B cell (primary cell): ENCODE measurements at regions not wholly inside any gene's neighbourhood (a gene's known extent, or its start where the extent isn't known, plus 50 kb on each side); places are given as distances from the start of the nearest gene placed in this dataset.
"Not testable (repeated sequence)": the region's sequence is repeated elsewhere in the genome, so short reads cannot be mapped to it uniquely, and the experiment has no call there.

Source experiments
- ATAC-seq: fragments of 200-7000 bp; cut with Tn5 transposase; one replicate; pipeline ENCODE4 v1.10.0; 2021; ENCODE audit warnings: low read depth, mild to moderate bottlenecking, moderate number of reproducible peaks, moderate library complexity
- CTCF ChIA-PET: fragments of 350-600 bp; sonication (Branson Sonifier 250); formaldehyde crosslinking; loops from one replicate; lab custom pipeline; 2021; ENCODE audit warnings: antibody characterized with exemption, inconsistent platforms; lab: Charles Lee
- POLR2A ChIA-PET: fragments of 350-600 bp; sonication (Branson Sonifier 250); formaldehyde crosslinking; loops from one replicate; lab custom pipeline; 2021; ENCODE audit warnings: antibody characterized with exemption; lab: Charles Lee
- DNase-seq: peaks from one replicate; pipeline ENCODE4 v3.0.0; 2013
- H2AFZ ChIP-seq: 2 replicates; pipeline ENCODE4 v1.6.1; 2012; ENCODE audit warnings: mild to moderate bottlenecking, low read depth, low read length; ENCODE audit not compliant: insufficient read depth, poor library complexity, severe bottlenecking
- H3K27ac ChIP-seq, 2 donors: 1 replicate in 1 of 2; 2 replicates in 1 of 2; pipeline ENCODE4 v1.5.1; 2012 to 2013; ENCODE audit warnings: low read length in 2 of 2, mild to moderate bottlenecking in 2 of 2, moderate library complexity in 1 of 2
- H3K27me3 ChIP-seq, 4 experiments: fragments of 200-600 bp in 1 of 4; sonication (generic) in 1 of 4; replicated peaks in 1 of 4; 1 replicate in 2 of 4; 2 replicates in 2 of 4; pipeline versions ENCODE4 v1.6.1 to v1.7.0; 2013 to 2016; ENCODE audit warnings: low read length in 3 of 4, mild to moderate bottlenecking in 2 of 4, mixed read lengths in 1 of 4, moderate library complexity in 1 of 4; ENCODE audit not compliant: insufficient read depth in 4 of 4, control insufficient read depth in 3 of 4; ENCODE audit errors: control extremely low read depth in 1 of 4
- H3K36me3 ChIP-seq, 2 experiments: replicated peaks in 1 of 2; 1 replicate in 1 of 2; 2 replicates in 1 of 2; pipeline versions ENCODE4 v1.6.1 to v1.7.1; 2013; ENCODE audit warnings: low read length in 1 of 2; ENCODE audit not compliant: insufficient read depth in 2 of 2, control insufficient read depth in 1 of 2; ENCODE audit errors: control extremely low read depth in 1 of 2, extremely low read depth in 1 of 2
- H3K4me1 ChIP-seq, 2 donors: fragments of 200-600 bp in 1 of 2; sonication (generic) in 1 of 2; 1 replicate in 1 of 2; 2 replicates in 1 of 2; pipeline versions ENCODE4 v1.5.1 to v1.6.1; 2013 to 2017; ENCODE audit warnings: low read length in 2 of 2; ENCODE audit not compliant: control insufficient read depth in 2 of 2, insufficient read depth in 2 of 2
- H3K4me2 ChIP-seq: replicated peaks from 2 replicates; pipeline ENCODE3; 2012; ENCODE audit warnings: mild to moderate bottlenecking, low read depth, low read length; ENCODE audit not compliant: poor library complexity, severe bottlenecking
- H3K4me3 ChIP-seq, 5 experiments: fragments of 200-600 bp in 1 of 5; sonication (generic) in 1 of 5; 1 replicate in 3 of 5; 2 replicates in 2 of 5; pipeline versions ENCODE4 v1.5.1 to v1.7.0; 2011 to 2016; ENCODE audit warnings: low read length in 4 of 5, mild to moderate bottlenecking in 4 of 5, low read depth in 2 of 5, control low read depth in 1 of 5, moderate library complexity in 1 of 5; ENCODE audit not compliant: insufficient read depth in 1 of 5; ENCODE audit errors: control extremely low read depth in 1 of 5, extremely low read depth in 1 of 5
- H3K79me2 ChIP-seq: fragments of 200-600 bp; sonication (generic); one replicate; pipeline ENCODE4 v1.6.0; 2016; ENCODE audit warnings: low read length; ENCODE audit not compliant: control insufficient read depth, insufficient read depth
- H3K9ac ChIP-seq: fragments of 200-600 bp; sonication (generic); 2 replicates; pipeline ENCODE4 v1.6.1; 2017; ENCODE audit warnings: mild to moderate bottlenecking, low read length, moderate library complexity
- H3K9me3 ChIP-seq, 3 donors: one replicate each; pipeline versions ENCODE4 v1.6.1 to v1.7.1; 2013; ENCODE audit warnings: low read length in 2 of 3; ENCODE audit not compliant: control insufficient read depth in 2 of 3, insufficient read depth in 1 of 3; ENCODE audit errors: control extremely low read depth in 1 of 3
- H4K20me1 ChIP-seq: 2 replicates; pipeline ENCODE4 v1.6.0; 2012; ENCODE audit warnings: mild to moderate bottlenecking, low read length; ENCODE audit not compliant: insufficient read depth, control insufficient read depth, poor library complexity, severe bottlenecking
- H3K27ac Mint-ChIP-seq: one replicate; pipeline ENCODE4 v1.8.0; 2021; ENCODE audit warnings: mixed read lengths
- H3K27me3 Mint-ChIP-seq: one replicate; pipeline ENCODE4 v1.8.0; 2021; ENCODE audit warnings: mixed read lengths
- H3K4me1 Mint-ChIP-seq: one replicate; pipeline ENCODE4 v1.8.0; 2021; ENCODE audit warnings: mixed read lengths
- H3K4me3 Mint-ChIP-seq: one replicate; pipeline ENCODE4 v1.8.0; 2021; ENCODE audit warnings: mixed read lengths
- H3K9me3 Mint-ChIP-seq: one replicate; pipeline ENCODE4 v1.8.0; 2022; ENCODE audit warnings: mixed read lengths; ENCODE audit not compliant: insufficient read depth
- EZH2 ChIP-seq: IDR thresholded peaks from 2 replicates; pipeline ENCODE4 v1.6.1; 2012; ENCODE audit warnings: borderline replicate concordance, low read depth, mild to moderate bottlenecking, moderate library complexity, low read length; ENCODE audit not compliant: insufficient read depth, poor library complexity, severe bottlenecking
- WGBS: methylation state at CpG from one replicate; pipeline ENCODE4 v1.1.5; 2013; ENCODE audit warnings: missing lambda C conversion rate; ENCODE audit not compliant: insufficient coverage; 5-methylcytosine and 5-hydroxymethylcytosine counted together
- intact Hi-C: fragments of 100-400 bp; cut with micrococcal nuclease; formaldehyde crosslinking; loops from one replicate; pipeline ENCODE4 v1.10.0; 2022
- TF ChIP-seq, protein P1 (sequence below): fragments of 200-600 bp; IDR thresholded peaks from one replicate; pipeline ENCODE4 v1.8.0; 2022; ENCODE audit warnings: antibody characterized with exemption, mild to moderate bottlenecking

DNA sequence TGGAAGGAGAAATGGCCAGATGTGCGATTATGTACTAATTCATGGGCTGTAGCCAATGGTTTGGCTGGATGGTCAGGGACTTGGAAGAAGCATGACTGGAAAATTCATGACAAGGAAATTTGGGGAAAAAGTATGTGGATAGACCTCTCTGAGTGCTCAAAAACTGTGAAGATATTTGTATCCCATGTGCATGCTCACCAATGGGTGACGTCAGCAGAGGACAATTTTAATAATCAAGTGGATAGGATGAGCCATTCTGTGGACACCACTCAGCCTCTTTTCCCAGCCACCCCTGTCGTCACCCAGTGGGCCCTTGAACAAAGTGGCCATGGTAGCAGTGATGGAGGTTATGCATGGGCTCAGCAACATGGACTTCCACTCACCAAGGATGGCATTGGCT is 490.9 kb upstream of the CBLB start:
- DNase-seq = no peak
- Histone ChIP-seq H3K27ac (no peak overlapping the region), H3K9me3 (peaks cover 0 to 19% (median 0%) of the 10 kb centered on the region in 3 donors), H4K20me1 (no peaks in the 10 kb centered on the region), H3K4me1 (no peaks in the 10 kb centered on the region), H3K36me3 (no peaks in the 10 kb centered on the region), H3K79me2 (no peaks in the 10 kb centered on the region), H3K4me3 (no peak overlapping the region), H3K4me2 (no peak overlapping the region), H2AFZ (no peak overlapping the region), H3K27me3 (no peaks in the 10 kb centered on the region), H3K9ac (no peak overlapping the region)
- no peaks in the 10 kb centered on the region for H3K4me1 Mint-ChIP-seq
- ChIA-PET POLR2A (no interaction called here), CTCF (no interaction called here)
- H3K27ac Mint-ChIP-seq = no peak overlapping the region
- intact Hi-C loops = no loop called here
- ATAC-seq = no peak
- 100% methylated on average over 3 of the region's 3 CpGs for WGBS
- H3K9me3 Mint-ChIP-seq = no peaks in the 10 kb centered on the region
- no peaks in the 10 kb centered on the region for H3K27me3 Mint-ChIP-seq
- no peak overlapping the region for H3K4me3 Mint-ChIP-seq
- TF ChIP-seq EZH2 = no peak
- TF ChIP-seq, protein P1, sequence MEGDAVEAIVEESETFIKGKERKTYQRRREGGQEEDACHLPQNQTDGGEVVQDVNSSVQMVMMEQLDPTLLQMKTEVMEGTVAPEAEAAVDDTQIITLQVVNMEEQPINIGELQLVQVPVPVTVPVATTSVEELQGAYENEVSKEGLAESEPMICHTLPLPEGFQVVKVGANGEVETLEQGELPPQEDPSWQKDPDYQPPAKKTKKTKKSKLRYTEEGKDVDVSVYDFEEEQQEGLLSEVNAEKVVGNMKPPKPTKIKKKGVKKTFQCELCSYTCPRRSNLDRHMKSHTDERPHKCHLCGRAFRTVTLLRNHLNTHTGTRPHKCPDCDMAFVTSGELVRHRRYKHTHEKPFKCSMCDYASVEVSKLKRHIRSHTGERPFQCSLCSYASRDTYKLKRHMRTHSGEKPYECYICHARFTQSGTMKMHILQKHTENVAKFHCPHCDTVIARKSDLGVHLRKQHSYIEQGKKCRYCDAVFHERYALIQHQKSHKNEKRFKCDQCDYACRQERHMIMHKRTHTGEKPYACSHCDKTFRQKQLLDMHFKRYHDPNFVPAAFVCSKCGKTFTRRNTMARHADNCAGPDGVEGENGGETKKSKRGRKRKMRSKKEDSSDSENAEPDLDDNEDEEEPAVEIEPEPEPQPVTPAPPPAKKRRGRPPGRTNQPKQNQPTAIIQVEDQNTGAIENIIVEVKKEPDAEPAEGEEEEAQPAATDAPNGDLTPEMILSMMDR = no peak

DNA sequence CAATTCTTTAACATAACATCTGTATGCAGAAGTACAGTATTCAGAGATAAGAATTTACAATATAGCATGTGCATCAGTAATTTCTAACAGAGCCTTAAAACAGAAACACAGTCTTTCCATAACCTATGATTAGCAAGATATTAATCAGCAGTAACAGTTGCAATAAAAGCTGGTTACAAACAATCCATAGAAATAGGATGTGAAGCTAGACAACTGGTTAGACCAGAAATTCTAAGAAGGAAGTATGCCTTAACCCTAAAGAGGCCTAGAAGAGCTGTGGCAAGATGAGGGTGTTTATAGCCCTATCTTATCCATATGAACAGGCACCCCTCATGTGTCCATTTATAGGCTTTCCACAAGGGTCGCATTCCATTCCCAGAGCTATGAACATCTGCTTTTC is 492.1 kb upstream of the CBLB start:
- CTCF ChIA-PET, intact Hi-C loops, H3K4me3 ChIP-seq, H4K20me1 ChIP-seq, H3K27me3 Mint-ChIP-seq, H3K4me3 Mint-ChIP-seq, POLR2A ChIA-PET, DNase-seq, H3K4me1 ChIP-seq, H3K27ac ChIP-seq, H3K79me2 ChIP-seq, H2AFZ ChIP-seq, H3K9ac ChIP-seq, H3K4me1 Mint-ChIP-seq, H3K9me3 Mint-ChIP-seq, H3K36me3 ChIP-seq, H3K27me3 ChIP-seq, H3K27ac Mint-ChIP-seq, H3K4me2 ChIP-seq, ATAC-seq: not testable (repeated sequence)
- no CpG with 5 or more reads among the region's 1 CpG for WGBS
- H3K9me3 ChIP-seq = peaks cover 0 to 19% (median 0%) of the 10 kb centered on the region in 3 donors
